Pulmonary artery endothelial cell (primary cell): ENCODE measurements at regions not wholly inside any gene's neighbourhood (a gene's known extent, or its start where the extent isn't known, plus 50 kb on each side); places are given as distances from the start of the nearest gene placed in this dataset.
A peak's percentile ranks its signal among the peaks of the same experiment; 100 is the strongest.

Source experiments
- DNase-seq: peaks from one replicate; pipeline ENCODE4 v3.0.0-alpha.2; 2011; ENCODE audit warnings: low read depth, low spot score

DNA sequence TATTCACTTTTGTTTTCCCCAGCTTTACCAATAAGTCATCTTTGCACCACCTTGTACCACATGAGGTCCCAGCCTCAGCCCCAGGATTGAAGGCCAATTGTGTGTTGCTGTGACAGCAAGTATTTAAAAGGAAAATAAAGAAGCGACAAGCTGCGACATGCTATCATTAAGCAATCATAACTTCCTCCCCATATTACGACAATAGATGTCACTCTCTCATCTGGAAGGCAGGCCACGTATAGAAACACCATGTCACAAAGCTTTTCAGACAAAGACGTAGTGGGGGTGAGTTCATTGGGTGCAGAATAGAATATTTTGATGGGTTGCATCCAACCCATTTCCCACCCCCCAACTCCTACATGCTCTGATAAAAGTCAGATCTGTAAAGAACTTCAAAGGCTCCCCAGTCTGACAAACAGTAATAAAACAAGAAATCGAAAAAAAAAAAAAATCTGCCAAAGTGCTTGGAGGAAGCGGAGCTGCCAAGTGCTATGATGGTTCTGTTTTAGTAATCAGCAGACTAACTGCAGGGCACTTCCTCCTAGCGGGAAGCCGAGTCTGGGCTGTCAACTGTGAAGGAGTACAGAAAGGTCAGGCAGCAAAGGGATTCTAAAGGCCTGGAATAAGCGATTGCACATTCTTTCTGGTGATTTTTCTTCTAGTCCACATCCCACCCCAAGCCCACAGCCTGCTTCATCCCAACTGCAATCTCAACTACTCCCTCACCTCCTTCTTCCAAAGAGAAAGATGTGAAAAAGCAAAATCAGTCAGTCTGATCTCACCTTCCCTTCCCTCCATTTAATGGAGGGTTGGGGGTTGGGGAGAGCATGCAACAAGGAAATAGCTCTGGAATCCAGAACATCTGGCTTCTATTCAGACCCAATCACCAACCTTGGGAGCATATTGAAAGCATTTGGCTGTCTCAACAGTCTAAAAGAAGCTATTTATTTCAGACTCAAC, 131.4 kb upstream of the UBASH3B start:
- DNase-seq = no peak

DNA sequence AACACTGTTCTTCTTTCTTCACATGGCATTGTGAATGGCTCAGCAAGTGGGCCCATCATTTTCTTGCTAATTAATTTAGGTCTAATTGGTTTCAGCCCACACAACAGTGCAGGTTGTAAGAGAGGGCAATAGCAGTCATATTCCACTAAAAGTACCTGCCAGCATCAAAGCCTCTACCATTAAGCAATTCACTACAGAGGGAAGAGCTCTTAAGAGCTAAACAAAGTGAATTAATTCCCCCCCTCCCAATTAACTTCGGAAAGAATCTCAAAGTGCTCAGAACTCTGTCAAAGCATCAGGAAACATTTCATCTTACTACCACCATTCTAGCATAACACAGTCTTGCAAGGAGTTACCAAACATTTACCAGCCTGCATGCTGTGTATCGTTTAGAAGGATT, 133.9 kb upstream of the UBASH3B start:
- no peak for DNase-seq

- DNase-seq = no peak
Measured at GRCh38 chr11:122517403-122518379, 137.8 kb upstream of the UBASH3B start.

- DNase-seq = no peak
Measured at GRCh38 chr11:122516686-122517085, 138.8 kb upstream of the UBASH3B start.

GRCh38 chr11:122513997-122514396, 141.5 kb upstream of the UBASH3B start:
- DNase-seq = no peak

GRCh38 chr11:122513328-122513727, 142.2 kb upstream of the UBASH3B start:
- DNase-seq = no peak

DNA sequence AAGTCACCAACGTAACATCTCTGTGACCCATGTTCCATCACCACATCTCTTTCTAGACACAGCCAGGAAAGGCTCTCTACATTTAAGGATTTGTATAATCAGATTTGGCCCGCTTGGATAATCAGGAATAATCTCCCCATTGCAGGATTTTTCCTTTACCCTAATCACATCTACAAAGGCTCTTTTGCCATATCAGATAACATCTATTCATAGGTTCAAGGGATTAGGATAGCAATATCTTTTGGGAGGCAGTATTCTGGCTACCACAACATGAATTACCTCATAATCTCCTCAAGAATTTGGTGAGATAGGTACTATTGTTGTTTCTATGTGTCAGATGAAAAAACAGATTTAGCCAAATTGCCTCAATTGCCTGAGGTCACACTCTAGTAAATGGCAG, 142.8 kb upstream of the UBASH3B start:
- DNase-seq = no peak

DNA sequence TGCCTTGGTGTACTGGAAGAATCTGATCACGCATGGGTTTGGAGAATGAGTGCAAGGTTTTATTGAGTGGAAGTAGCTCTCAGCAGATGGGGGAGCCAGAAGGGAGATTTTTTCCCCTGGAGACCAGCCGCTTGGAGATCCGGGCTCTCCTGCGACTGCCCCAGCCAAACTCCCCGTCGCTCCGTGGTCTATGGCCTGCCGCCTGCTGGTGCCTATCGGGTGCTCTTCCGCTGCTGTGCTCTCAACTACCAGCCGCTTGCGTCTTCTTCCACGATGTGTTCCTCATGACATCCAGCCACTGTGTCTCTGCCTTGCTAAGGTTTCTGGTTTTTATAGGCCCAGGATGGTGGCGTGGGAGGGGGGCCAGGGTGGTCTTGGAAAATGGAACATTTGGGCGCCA, 145.6 kb upstream of the UBASH3B start:
- no peak for DNase-seq

DNA sequence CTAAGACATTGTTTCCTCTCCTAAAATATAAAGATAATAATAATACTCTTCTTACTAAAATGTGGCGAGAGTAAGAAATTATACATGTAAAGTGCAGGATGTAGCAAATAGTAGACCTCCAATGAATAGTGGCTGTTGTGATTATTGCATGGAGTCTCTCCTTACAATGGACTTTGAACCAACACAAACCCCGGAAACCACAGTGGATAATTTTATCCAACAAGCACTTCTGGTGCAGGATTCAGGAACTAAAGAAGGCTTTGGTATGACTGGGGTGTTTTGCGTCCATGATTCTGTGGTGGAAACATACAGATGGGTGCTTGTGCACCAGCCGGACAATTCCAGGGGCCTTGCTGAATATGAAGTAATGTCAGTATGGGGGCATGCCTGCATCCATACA, 146.4 kb upstream of the UBASH3B start:
- no peak for DNase-seq

DNA sequence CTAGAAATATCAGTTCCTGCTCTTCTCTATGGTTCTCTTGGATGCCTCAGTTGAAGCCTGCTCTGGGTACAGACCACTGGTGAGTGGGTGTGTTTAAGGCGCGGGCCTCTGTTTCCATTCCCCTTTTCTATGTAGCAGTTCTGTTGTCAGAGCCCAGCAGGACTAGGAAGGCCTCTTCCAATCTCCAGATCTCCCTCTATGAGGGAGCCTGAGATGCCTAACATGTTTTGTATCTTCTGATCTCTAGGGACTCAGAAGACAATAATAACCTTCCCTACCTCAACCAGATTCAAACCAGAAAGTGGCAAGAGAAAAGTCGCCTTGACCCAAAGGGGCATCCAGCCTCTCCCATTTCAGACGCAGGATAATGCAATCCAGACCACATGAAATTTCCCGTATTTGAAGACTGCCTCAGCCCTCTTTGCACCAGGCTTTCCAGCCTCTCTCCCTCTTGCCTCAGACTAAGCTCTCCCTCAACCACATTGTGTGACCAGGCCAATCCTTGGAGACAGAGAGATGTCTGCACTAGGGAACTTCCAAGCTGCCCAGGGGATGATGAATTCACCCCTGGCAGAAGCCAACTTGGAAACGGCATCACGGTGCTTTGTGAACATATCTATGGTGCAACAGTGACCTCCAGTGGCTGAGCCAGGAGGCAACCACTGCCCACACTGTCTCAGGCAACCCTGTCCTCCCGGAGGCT, 150.1 kb upstream of the UBASH3B start:
- peak; percentile 36 for DNase-seq

- no peak for DNase-seq
Measured at GRCh38 chr11:122494221-122494620, 161.3 kb upstream of the UBASH3B start.

DNA sequence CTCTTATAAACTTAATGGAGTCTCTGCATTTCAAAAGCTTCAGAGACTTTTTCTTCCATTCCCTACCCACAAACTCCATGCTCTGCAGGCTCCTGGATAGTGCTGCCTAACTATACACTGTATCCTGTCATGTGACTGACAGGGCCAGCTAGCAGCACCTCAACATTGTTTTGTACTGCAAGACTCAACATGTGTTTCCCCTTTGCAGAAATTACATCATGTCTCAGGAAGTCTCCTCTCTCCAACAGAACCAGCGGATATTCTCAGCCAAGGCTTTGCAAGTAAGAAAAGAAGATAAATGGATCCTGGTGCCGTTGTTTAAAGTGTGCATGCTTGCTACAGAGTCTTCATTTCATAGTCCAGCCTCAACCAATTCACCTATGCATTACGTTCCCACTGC, 164.0 kb upstream of the UBASH3B start:
- DNase-seq = peak; percentile 89

- no peak for DNase-seq
Measured at GRCh38 chr11:122488892-122489706, 166.4 kb upstream of the UBASH3B start.

DNA sequence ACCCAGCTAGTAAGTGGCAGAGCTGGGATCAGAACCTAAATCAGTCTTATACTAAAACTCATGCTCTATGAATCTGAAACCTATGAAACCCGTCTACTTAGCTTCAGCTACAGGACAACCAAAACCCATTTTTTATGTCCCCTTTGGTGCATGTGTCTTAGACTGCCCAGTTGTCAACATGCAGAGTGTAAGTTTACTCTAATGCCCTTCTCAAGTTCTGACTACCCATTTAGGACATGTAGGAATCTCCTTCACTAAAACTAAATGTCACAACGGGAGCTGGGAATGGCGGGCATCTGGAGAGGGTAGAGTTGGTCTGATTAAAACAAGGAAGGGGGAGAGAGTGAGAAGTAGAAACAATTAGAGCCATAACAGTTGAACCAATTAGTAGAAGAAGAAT, 167.9 kb upstream of the UBASH3B start:
- no peak for DNase-seq

- DNase-seq = peak; percentile 41
Measured at GRCh38 chr11:122486793-122487495, 168.6 kb upstream of the UBASH3B start.

DNA sequence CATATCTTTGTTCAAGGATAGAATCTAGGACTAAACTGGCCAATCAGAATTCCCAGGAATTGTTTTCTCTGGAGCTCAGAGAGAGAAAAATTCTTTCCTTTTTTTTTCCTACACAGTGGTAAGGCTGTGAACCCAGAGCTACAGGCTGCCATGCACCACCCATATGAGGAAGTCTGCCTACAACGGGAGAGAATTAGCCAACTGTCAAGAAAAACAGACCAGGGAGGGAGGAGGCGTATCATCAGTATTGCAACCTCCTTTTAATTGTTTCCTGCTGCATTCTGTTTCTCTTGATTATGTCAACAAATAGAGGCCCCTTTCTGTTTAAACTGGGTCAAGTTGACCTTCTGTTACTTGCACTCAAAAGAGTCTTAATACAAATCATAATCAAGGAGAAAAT, 176.5 kb upstream of the UBASH3B start:
- no peak for DNase-seq

- no peak for DNase-seq
Measured at GRCh38 chr11:122468965-122469364, 186.6 kb upstream of the UBASH3B start.

DNA sequence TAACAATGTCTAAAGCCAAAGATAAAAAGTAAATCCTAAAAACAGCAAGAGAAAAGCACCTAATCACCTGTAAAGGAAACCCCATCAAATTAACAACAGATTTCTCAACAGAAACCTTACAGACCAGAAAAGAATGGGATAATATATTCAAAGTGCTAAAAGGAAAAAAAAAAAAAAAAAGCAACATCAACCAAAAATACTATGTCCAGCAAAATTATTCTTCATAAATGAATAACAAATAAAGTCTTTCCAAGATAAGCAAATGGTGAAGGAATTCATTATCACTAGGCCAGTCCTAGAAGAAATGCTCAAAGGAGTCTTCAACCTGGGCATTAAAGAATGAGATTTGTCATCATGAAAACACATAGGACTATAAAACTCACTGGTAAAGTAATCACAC, 192.0 kb upstream of the UBASH3B start:
- DNase-seq = no peak

GRCh38 chr11:122459064-122459463, 196.5 kb upstream of the UBASH3B start:
- no peak for DNase-seq

DNA sequence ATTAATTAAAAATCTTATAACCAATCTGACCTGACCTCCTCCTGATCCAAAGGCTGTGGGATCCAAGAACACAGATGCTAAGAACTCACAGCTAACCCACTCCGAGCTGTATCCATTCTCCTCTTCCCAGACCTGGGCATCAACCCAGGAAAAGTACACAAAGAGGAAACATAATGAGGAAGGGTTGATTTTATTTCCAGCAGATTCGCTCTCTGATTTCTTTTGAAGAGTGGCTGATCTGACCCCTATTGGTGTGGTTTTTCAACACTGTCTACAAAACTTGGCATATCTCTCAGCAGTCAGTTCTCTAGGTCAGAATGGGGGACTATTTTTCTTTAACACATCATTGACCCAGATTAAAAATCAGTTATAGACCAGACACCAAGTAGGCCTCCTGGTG, 201.9 kb upstream of the UBASH3B start:
- DNase-seq = no peak
